ENCODE measurements at regions not wholly inside any gene's neighbourhood (a gene's known extent, or its start where the extent isn't known, plus 50 kb on each side); places are given as distances from the start of the nearest gene placed in this dataset.

GRCh38 chr12:115424003-115424402 is 740.0 kb upstream of the TBX3 start:
- Histone ChIP-seq H3K79me2 (ENCODE audit: low read length) (no peaks in the 10 kb centered on the region), H3K9ac (ENCODE audit: low read length) (no peak overlapping the region), H2AFZ (ENCODE audit: low read length) (no peak overlapping the region), H3K27ac (ENCODE audit: low read length) (no peak overlapping the region), H3K9me3 (ENCODE audit: low read length) (no peaks in the 10 kb centered on the region), H3F3A (ENCODE audit: low read length, unreplicated experiment) (no peaks in the 10 kb centered on the region), H3K4me1 (ENCODE audit: insufficient read depth, low read length) (peaks cover 6% of the 10 kb centered on the region), H3K4me3 (ENCODE audit: low read length) (no peak overlapping the region), H3K9me2 (replicated peaks; ENCODE audit: low read length) (no peaks in the 10 kb centered on the region), H3K36me3 (ENCODE audit: low read depth, low read length) (no peaks in the 10 kb centered on the region), H4K20me1 (ENCODE audit: low read length) (no peaks in the 10 kb centered on the region), H3K27me3 (ENCODE audit: low read length) (no peaks in the 10 kb centered on the region), H3K4me2 (ENCODE audit: low read length) (no peak overlapping the region)
- no peak for TF ChIP-seq CTCF (conservative IDR thresholded peaks at IDR 0.05; ENCODE audit: low read depth, low read length)
- no peak for TF ChIP-seq EZH2 (IDR thresholded peaks at IDR 0.05; ENCODE audit: low read length, unreplicated experiment)
- no peak for TF ChIP-seq EZH2phosphoT487 (IDR thresholded peaks at IDR 0.05; ENCODE audit: borderline replicate concordance, low read length)
- no peak for DNase-seq
- intact Hi-C loops (cut with micrococcal nuclease), result loop anchor here (5.0 kb wide), 1 partner anchor 418 kb away; no protein-coding TSS in a partner anchor
- POLR2A ChIA-PET (ENCODE audit: unreplicated experiment), result interaction anchor here (0.6 to 0.7 kb wide), 2 partner anchors 7 to 1591 kb away, joined by 5 read pairs; no protein-coding TSS in a partner anchor
- no TSS peak for BruUV-seq (replicated peaks)
- no peak for ATAC-seq
- CTCF ChIA-PET, result no interaction called here

GRCh38 chr12:115423546-115423987 is 739.6 kb upstream of the TBX3 start:
- Histone ChIP-seq H3K27me3 (ENCODE audit: low read length) (no peaks in the 10 kb centered on the region), H3K9ac (ENCODE audit: low read length) (no peak overlapping the region), H3K27ac (ENCODE audit: low read length) (no peak overlapping the region), H3K9me2 (replicated peaks; ENCODE audit: low read length) (no peaks in the 10 kb centered on the region), H2AFZ (ENCODE audit: low read length) (peak overlapping the region; percentile 53; the same call in 1 of the 2 replicates), H4K20me1 (ENCODE audit: low read length) (no peaks in the 10 kb centered on the region), H3K9me3 (ENCODE audit: low read length) (no peaks in the 10 kb centered on the region), H3K4me3 (ENCODE audit: low read length) (no peak overlapping the region), H3K4me1 (ENCODE audit: insufficient read depth, low read length) (peaks cover 6% of the 10 kb centered on the region), H3K79me2 (ENCODE audit: low read length) (no peaks in the 10 kb centered on the region), H3K4me2 (ENCODE audit: low read length) (peak overlapping the region; percentile 52), H3K36me3 (ENCODE audit: low read depth, low read length) (no peaks in the 10 kb centered on the region), H3F3A (ENCODE audit: low read length, unreplicated experiment) (no peaks in the 10 kb centered on the region)
- intact Hi-C loops (cut with micrococcal nuclease), result loop anchor here (5.0 kb wide), 1 partner anchor 419 kb away; no protein-coding TSS in a partner anchor
- ChIA-PET CTCF (no interaction called here), POLR2A (ENCODE audit: unreplicated experiment) (interaction anchor here (0.6 to 0.7 kb wide), 2 partner anchors 8 to 1590 kb away, joined by 5 read pairs; no protein-coding TSS in a partner anchor)
- no peak for TF ChIP-seq EZH2 (IDR thresholded peaks at IDR 0.05; ENCODE audit: low read length, unreplicated experiment)
- DNase-seq, result peak; percentile 23
- ATAC-seq, result peak; percentile 62
- BruUV-seq (replicated peaks), result no TSS peak

- Histone ChIP-seq H3F3A (ENCODE audit: low read length, unreplicated experiment) (no peaks in the 10 kb centered on the region), H3K4me2 (ENCODE audit: low read length) (peak overlapping the region; percentile 52), H3K9ac (ENCODE audit: low read length) (no peak overlapping the region), H3K27ac (ENCODE audit: low read length) (no peak overlapping the region), H3K9me3 (ENCODE audit: low read length) (no peaks in the 10 kb centered on the region), H3K9me2 (replicated peaks; ENCODE audit: low read length) (no peaks in the 10 kb centered on the region), H3K79me2 (ENCODE audit: low read length) (no peaks in the 10 kb centered on the region), H3K27me3 (ENCODE audit: low read length) (no peaks in the 10 kb centered on the region), H3K4me3 (ENCODE audit: low read length) (no peak overlapping the region), H3K36me3 (ENCODE audit: low read depth, low read length) (no peaks in the 10 kb centered on the region), H2AFZ (ENCODE audit: low read length) (peak overlapping the region; percentile 53; the same call in 1 of the 2 replicates), H3K4me1 (ENCODE audit: insufficient read depth, low read length) (peaks cover 6% of the 10 kb centered on the region), H4K20me1 (ENCODE audit: low read length) (no peaks in the 10 kb centered on the region)
- TF ChIP-seq EZH2 (IDR thresholded peaks at IDR 0.05; ENCODE audit: low read length, unreplicated experiment), result no peak
- no peak for TF ChIP-seq EZH2phosphoT487 (IDR thresholded peaks at IDR 0.05; ENCODE audit: borderline replicate concordance, low read length)
- TF ChIP-seq CTCF (conservative IDR thresholded peaks at IDR 0.05; ENCODE audit: low read depth, low read length), result no peak
- DNase-seq (no peak), ATAC-seq (peak; percentile 18; the same call in 1 of the 2 replicates)
- POLR2A ChIA-PET (ENCODE audit: unreplicated experiment), result interaction anchor here (0.7 kb wide), 1 partner anchor 8 kb away, joined by 5 read pairs; no protein-coding TSS in a partner anchor
- CTCF ChIA-PET, result no interaction called here
- BruUV-seq (replicated peaks), result no TSS peak
- intact Hi-C loops (cut with micrococcal nuclease), result loop anchor here (5.0 kb wide), 1 partner anchor 419 kb away; no protein-coding TSS in a partner anchor
Measured at GRCh38 chr12:115422845-115423545, 739.0 kb upstream of the TBX3 start.
